Suppressor macrophage (primary cell): ENCODE measurements at regions not wholly inside any gene's neighbourhood (a gene's known extent, or its start where the extent isn't known, plus 50 kb on each side); places are given as distances from the start of the nearest gene placed in this dataset.

Experiments used
- DNase-seq, 4 experiments: peaks; one replicate each; pipeline ENCODE4 v3.0.0-alpha.2; 2020 to 2022

DNA sequence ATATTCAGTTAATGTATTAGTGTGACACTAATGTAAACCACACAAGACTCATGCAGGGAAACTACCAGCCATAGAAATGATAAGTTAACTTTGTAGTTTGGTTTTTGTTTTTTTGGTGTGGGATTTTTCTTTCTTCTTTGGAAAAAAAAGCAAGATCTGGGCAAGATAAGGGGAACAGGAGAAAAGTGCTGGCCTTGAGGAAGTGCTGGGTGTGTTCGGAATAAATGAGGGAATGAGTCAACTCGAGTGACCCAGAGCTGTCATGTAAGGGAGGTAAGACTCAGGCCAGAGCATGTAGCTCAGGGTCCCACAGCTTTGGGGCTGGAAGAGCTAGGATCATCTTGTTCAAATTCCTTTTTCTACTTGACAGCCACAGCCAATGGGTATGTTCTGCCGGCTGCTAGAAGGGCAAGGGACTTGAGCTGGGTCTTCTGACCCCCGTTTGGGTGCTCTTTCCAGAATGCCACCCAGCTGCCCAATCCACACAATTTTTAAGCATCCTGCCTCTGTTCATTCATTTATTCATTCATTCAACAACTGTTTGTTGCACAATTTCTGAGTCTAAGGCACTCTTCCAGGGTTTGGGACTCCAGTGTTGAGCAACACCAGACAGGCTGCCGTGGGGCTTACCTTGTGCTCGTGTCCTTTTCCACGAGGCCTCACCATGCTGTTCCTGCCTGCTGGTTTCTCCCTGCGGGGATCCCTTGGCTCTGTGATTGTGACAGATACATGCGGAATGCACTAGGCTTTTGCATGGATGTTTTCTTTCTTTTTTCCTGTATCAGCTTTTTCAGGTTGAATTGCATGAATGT lies 54.5 kb downstream of the CLDN34 start:
- DNase-seq: peak; percentile 3 to 31 (median 18)

DNA sequence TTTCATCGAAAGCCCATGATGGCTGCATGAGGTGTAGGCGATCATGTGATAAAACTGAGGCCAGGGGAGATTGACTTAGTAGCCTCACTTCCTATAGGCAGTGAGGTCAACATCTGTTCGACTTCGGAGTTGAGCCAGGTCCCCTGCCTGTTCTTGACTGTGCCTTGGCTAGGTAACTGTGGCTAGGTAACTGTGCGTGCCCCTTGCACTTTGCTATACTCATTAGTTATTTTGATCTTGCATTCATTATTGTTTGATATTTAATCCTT lies 55.0 kb downstream of the CLDN34 start:
- no peak for DNase-seq

DNA sequence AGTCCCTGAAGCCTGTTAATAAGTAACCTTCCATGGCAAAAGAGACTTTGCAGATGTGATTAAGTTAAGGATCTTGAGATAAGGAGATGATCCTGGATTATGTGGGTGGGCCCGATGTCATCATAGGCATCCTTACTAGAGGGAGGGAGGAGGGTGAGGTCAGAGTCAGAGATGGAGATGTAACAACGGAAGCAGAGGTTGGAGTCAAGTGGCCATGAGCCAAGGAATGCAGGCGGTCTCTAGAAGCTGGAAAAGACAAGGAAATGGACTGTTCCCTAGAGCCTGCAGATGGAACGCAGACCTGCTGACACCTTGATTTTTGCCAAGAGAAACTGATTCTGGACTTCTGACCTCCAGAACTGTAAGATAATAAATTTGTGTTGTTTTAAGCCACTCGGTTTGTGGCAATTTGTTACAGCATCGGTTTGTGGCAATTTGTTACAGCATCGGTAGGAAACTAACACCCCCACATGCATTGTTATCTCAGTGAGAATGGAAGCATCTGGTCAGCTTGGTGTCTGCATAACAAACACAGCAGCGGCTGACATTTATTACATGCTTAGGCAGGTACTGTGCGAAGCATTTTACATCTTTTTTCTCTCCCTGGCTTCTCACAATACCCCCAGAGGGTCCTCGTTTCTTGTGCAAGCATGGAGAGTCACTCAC lies 55.6 kb downstream of the CLDN34 start:
- no peak for DNase-seq

DNA sequence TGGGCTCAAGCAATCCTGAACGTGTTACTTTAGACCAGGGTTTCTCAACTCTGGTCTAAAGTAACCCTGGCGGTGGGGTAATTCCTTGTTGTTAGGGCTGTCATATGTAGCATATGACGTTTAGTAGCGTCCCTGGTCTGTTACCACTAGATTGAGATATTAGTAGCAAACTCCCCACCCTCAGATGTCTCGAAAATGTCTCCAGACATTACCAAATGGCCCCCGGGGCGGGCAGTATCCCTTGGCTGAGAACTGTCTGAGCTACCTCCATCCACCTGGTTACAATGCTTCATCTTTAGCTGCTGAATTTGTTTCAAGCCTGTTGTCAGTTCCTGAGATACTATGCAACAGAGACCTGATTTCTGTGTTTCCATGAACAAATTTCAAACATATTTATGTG lies 56.7 kb downstream of the CLDN34 start:
- no peak for DNase-seq

DNA sequence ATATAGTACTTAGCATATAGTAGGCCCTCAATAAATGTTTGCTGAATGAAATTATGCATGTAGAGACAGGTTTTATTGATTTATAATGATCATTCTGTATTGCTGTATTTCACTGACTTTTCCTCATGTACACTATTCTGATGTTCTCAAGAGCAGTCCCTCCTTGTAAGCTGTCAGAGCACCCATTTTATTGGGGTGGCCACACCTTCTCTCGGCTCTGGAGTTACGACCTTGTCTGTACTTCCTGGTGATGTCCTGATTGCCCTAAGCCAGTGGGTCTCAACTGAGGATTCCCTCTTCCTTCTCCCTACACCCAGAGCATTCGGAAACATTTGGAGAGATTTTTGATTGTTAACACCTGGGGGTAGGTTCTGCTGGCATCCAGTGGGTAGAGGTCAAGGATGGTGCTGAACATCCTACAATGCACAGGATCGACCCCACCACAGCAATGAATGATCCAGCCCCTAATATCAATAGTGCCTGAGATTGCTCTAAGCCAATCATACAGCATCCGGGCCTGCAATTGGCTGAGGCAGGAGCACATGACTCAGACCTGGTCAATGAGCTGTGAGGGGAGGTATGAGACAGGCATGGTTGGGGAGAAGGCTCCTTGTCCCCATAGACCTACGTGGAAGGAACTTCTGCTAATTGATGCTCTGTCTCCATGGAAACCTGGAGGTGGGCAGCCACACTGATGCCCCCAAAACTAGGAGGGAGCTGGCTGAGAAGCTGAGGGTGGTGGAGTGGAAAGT lies 58.8 kb downstream of the CLDN34 start:
- no peak for DNase-seq

DNA sequence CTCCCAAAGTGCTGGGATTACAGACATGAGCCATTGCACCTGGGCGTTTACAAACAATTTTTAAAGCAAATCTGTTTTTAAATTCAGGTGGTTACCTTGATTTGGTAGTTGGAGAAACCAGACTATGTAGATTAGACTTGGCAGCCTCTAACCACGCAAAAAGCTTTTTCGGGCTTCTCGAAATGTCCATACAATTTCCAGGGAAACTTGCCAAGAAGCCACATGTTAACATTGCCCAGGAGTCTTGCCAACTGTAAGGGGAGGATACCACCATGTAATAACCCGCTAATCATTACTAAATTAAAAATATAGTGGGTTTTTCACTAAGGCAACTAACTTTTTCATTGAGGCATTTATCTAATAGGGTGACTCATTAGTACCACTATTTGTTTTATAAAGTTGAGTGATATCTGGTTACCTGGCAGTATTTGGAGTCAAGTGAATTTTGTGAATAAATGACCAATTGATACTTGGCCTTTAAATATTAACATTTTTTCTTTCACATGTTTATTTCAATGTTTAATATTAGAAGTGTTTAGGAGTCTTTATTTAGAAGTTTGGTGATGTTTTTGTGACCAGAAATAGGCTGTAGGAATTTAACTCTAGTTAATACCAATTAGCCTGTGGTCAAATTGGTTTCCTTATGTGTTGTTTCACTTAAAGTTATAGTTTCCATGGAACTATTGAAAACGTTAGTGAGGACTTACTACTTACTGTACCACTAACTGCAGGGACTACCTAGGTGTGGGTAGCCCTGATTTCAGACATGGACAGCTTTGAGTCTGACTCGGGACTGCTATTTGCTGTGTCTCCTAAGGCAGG lies 61.3 kb downstream of the CLDN34 start:
- no peak for DNase-seq

DNA sequence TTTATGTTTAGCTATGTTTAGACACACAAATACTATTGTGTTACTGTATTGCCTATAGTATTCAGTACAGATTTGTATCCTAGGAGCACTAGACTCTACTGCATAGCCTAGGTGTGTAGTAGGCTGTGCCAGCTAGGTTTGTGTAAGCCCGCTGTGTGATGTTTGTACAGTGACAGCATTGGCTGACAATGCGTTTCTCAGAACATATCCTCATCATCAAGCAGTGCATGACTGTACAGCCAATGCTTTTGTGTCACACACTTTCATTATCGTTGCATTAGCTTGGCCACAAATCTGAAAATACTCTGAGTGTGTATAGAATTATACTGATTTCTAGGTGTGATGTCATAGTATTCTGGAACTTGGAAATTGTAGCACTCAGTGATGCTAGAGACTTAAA lies 63.4 kb downstream of the CLDN34 start:
- DNase-seq: no peak

DNA sequence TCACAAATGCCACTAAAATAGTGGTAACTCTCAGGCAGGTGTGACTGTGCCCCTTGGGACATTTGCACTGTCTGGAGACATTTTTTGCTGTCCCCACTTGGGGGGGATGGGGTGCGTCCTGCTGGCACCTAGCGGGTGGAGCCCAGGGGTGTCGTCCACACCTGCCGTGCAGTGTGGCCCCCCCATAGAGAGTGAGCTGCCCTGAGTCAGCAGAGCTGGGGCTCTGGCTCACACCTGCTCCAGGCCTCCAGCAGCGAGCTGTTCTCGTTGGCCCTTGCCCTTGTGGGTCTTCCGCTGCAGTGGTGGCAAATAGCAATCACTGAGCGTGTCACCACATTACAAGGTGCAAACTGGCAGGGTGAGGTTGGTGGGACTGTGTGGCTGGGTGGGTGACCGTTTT lies 64.6 kb downstream of the CLDN34 start:
- no peak for DNase-seq

DNA sequence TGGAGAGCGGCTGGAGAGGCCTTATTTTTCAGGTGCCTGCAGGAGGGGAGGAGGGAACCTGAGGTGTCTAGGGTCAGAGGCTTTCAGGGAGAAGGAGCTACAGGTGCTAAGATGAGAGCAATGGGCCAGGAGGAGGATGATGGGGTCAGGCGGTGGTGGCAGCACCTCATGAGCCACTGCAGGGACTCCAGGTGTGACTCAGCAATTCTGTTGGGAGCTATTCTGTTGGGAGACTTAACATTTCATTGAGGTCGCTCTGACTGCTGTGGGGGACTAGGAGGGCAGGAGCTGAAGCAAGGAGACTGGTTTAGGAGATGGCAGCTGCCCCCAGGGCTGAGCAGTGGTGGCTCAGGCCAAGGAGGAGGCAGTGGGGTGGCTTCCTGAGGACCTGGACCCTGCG lies 65.0 kb downstream of the CLDN34 start:
- DNase-seq: no peak

DNA sequence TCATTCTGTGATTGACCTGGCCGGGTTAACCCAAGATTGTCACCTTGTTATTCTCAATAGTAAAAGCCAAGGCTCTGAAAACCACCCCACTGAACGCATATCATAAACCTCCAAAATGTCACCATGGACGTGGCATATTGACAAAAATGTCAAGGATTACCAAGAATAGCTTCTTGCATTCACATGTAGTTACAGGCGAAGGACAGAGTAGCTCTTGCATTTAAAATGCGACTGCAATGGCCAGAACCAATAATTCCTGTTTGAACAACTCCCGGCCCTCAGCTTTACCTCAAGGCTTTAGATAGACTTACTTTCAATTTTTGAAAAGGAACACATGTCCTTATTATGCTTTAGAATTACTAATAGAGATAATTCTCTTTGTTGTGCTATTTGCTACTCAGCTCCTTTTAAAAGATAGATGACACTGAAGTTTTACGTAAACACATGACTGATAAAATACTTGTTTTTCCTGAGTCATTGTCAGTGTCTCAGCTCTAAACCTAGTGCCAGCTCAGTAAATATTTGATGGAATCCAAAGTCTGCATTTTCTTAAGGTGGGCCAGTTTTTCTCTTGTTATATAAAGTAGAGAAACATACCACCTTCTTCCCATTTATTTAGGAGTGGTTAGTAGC lies 66.3 kb downstream of the CLDN34 start:
- no peak for DNase-seq

DNA sequence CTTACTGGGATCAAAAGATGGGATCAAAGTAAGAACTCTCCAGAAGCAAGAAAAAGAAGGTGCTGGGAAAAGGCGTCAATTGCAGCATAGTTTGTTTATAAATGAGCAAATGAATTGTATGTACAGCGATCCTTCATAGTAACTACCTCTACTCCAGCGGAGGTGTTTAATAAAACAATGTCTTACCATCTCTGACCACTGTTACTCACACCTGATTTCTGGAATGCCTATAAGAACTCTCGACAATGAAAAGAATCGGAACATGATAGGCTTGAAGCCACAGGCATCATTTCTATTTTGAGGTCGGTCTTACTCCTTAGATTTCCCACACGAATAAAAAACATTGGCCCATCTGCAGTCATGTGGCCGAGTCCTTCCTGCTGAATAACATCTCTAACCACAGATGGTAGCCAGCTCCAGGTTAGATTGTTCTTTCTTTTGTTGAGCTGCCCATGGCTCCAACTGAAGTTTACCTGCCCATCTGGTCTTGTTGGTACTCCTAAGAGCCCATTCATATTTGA lies 67.6 kb downstream of the CLDN34 start:
- DNase-seq: no peak

DNA sequence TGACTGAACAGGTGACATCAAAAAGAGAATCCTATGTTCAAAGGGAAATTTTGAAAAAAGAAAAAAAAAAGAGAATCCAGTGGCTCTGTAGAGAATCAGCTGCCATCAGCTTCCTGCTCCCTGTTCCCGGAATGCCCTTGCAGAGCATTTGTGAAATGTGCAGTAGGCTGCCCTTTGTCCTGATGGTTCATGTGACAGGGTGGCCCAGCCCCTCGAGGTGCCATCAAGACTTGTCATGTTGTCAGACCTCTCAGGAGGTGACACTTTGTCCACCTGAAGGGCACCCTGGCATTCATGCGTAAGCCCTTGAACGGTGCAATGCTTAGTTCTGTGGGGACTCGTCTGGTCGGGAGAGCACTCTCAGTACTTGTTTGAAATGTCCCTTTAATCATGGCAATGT lies 71.4 kb downstream of the CLDN34 start:
- DNase-seq: no peak

DNA sequence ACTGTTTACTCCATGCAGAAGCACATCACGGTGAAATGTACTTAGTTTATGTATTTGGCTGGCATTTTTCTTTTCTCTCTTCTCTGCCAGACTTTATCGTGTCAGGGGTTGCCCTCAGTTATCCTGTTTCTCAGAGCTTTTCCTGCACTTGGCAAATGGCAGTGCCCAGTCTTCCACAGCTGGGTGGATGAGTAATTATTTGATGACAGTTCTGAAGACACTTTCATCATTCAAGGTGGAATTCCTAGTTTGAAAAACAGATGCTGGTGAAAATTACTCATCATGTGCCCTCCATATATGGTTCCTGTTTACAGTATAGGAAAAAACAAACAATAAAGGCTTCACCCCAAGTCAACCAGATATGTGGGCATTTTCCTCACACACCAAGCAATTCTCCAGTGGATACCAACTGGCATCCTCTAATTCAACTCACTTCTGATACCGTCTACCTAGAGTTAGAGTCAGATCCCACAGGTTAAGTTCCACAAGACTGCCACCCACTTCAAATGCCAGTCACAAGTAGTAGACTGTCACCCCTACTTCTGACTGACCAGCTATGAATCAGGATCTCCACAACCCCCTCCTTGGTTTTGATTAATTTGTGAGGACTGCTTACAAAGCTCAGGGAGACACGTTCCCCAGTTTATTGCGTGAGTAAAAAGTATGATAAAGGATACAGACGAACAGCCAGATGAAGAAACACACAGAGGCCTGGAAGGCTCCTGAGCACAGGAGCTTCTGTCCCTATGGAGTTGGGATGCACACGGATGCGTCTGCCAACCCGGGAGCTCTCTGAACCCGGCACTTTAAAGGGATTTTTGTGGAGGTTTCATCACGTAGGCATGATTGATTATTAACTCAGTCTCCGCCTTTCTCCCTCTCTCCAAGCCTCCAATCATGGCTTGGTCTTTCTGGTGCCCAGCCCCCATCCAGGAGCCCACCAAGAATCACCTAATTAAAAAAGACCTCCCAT lies 72.9 kb downstream of the CLDN34 start:
- DNase-seq: no peak

DNA sequence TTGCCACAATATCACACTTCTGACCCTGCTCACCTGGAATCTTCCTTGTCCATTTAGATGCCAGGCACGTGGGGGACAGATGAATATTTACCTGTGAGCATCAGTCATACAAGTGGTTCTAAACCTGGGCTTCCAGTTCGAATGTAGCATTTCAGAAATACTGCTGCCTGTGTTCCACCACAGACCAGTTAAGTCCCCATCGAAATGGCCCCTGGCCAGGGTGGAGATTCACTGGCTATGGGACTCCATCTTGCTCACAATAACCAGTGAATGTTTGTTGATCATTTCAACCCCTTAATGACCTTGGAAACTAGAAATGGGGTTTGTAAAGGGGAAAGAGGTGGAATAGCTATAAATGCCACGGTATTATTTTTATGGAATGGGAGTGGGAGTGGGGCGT lies 73.8 kb downstream of the CLDN34 start:
- no peak for DNase-seq

DNA sequence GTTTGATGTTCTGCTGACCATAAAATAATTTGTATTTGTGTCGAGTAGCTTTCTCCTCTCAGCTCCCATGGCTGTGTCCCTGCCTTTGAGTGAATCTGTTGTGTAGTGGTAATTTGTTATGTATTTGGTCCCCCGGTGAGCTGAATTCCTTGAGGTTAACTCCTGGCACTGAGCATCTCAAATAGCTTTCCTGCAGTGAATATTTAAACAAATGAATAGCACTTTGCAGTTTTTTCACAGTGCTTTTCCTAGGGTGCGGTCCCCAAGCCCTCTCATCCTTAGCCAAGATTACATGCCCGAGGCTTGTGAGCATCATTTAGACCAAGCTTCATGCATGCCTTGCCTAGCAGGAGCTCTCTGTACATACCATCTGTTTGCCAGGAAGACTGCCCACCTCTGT lies 74.2 kb downstream of the CLDN34 start:
- no peak for DNase-seq

DNA sequence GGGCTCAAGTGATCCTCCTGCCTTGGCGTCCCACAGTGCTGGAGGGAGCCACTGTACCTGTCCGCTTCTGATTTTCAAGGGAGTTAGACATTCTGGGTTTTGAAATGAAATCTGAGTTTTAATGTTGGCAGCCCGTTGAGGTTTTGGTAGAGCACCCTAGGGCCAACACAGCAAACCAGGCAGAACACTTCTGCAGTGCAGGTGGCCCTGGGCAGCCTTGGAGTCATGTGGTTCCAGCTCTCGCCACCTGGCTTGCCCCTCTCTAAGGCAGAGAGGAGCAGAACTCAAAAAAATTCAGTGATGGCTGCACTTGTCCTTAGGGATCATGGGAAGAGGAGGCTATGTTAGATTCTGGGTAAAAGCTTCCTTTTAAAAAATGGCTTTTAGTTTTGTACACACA lies 74.9 kb downstream of the CLDN34 start:
- DNase-seq: no peak

DNA sequence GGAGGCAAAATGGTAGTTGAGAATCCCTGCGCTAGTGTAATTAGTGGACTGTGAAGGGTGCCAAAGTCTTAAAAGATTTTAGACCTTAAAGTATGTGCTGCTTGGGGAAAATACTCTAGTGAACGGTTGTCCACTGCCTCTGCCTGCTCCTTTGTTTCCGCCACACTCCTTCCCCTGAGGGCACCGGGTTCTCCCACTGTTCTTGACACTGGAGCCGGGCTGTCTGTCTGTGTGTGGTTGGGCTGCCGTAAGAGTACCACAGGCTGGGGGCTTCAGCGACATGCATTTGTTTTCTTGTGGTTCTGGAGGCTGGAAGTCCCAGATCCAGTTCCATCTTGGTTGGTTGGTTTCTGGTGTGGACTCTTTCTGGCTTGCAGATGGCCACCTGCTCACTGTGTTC lies 76.2 kb downstream of the CLDN34 start:
- no peak for DNase-seq

DNA sequence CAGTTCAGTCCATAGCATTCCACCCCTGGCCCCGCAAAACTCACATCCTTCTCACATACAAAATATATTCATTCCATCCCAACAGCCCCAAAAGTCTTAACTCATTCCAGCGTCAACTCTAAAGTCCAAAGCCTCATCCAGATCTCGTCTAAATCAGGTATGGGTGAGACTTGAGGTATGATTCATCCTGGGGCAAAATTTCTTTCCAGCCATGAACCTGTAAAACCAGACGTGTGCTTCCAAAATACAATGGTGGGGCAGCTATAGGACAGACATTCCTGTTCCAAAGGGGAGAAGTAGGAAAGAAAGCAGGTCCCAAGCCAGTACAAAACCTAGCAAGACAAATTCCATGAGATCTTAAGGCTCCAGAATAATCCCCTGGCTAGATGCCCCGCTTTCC lies 76.9 kb downstream of the CLDN34 start:
- DNase-seq: no peak

DNA sequence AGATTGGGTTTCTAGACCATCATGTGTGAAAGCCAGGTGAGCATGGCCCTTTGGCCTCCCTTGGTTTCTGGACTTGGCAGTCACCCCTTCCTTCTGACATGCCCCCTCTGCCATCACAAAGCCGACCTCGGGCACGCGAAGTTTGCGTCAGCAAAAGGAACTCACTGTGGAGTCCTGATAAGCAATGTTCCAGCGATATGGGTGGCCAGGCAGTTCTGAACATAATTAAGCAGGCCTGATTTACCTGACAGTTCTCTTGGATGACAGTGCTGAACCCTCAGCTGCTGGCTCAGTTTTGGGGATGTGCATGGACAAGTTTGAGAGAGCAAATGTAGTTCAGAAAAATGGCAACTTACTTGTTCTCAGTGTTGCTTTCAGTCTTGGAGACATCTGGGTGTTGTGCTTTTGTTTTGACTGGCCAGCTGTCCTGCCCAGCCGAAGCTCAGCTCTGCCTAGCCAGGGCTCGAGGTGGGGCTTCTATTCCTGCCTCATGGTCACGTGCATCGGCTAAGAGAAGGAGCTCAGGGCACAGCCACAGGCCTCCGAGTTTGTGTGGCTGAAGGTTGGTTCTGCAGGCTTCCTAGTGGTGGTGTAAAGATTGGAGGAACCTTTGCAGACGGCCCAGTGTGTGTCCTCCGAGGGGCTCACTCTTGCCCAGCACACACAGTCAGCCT lies 78.3 kb downstream of the CLDN34 start:
- no peak for DNase-seq

DNA sequence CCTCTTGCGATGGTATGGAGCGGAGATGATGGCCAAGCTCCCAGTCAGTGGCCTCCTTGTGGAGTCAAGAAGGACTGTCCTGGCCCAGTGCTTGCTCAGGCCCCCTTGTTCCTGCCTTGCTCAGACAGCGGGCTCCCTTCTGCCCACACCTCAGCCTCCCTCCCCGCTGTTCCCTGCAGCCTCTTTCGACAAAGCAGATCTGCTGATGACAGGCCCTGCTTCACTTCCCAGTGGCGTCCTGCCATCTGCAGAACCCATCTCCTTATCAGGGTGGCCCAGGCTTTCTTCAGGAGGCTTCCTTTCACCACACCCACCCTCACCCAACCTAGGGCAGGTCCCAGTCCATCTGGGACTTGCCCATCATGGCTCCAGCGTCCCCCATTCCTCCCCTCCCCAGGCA lies 80.0 kb downstream of the CLDN34 start:
- no peak for DNase-seq

DNA sequence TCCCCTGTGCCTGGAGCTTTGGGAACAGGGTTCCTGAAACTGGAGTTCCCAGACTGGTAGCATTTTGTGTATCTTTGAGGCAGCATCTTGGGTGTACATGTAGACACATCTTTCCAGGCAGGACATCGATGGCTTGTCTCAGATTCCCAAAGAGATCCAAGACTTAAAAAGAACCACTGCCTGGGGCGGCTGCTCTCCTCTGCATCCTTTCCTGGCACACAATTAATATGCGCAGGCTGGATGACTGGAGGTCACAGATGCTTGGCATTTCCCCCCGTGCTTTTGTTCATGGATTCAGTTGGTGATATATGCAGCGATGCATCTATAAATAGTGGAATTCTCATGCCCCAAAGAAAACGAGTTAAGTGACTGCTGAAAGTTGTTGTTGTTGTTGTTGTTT lies 80.5 kb downstream of the CLDN34 start:
- DNase-seq: no peak
